GM19452 (cell line): ENCODE measurements at regions not wholly inside any gene's neighbourhood (a gene's known extent, or its start where the extent isn't known, plus 50 kb on each side); places are given as distances from the start of the nearest gene placed in this dataset.
"Not testable (repeated sequence)": the region's sequence is repeated elsewhere in the genome, so short reads cannot be mapped to it uniquely, and the experiment has no call there.

Experiments
- ATAC-seq: cut with Tn5 transposase; IDR thresholded peaks from one replicate; pipeline ENCODE4 v1.9.1; 2021; ENCODE audit not compliant: unreplicated experiment

GRCh38 chr16:79844603-79845002 is 244.1 kb upstream of the MAF start:
- no peak for ATAC-seq

- ATAC-seq, result peak; percentile 37
These were observed 243.1 kb upstream of the MAF start for GRCh38 chr16:79843631-79844043.

- ATAC-seq, result no peak
These were observed 242.6 kb upstream of the MAF start for GRCh38 chr16:79843145-79843544.

DNA sequence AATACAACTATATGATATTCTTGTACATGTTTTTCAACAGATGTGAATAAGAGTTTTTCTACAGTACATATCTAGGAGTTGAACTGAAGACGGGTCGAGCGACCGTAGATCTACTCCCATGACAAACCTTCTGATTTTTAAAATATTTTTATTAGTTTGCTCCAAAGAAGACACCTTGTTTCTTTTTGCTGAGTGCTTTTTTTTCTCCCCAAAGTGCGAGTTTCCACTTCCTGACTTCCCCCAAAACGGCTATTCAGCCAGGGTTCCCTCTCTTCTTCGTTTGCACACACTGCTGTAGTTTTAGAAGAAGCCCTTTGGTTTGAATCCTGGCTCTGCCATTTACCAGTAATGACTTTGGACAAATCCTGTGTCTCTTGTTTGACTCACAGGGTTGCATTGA is 241.7 kb upstream of the MAF start:
- no peak for ATAC-seq

GRCh38 chr16:79839466-79840341 is 239.2 kb upstream of the MAF start:
- no peak for ATAC-seq

DNA sequence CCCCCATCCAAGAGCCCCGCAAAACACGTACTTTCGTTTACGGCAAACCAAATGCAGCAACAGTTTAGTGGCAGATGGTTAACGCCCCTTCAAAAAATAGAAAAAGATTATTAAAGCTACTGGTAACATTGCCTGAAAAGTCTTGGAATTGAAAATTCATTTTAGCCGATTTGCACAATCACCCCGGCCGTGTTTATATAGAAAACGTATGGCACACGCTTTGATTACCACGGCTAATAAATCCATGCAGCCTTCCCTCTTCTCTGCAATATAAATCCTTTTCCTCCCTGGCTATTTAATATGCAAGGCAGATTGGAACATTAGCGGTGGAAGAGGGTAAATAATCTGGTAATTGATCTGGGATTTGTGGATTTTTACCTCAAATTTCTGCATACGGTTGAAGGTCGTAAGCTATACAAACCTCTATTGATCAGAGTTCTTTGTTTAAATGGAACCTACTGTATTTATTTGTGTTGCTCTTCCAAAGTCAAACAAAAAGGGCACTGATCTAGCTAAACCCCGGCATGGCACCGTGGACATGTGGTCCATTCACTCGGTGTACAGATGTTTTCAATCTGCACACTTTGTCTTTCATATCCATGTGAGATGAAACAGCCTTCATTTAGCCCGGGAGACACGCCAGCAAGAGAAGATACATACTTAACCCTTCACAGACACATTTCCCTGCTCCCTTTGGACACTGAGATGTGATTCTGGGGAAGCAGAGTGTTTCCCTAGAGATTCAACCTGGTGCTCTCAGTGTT is 238.1 kb upstream of the MAF start:
- no peak for ATAC-seq

DNA sequence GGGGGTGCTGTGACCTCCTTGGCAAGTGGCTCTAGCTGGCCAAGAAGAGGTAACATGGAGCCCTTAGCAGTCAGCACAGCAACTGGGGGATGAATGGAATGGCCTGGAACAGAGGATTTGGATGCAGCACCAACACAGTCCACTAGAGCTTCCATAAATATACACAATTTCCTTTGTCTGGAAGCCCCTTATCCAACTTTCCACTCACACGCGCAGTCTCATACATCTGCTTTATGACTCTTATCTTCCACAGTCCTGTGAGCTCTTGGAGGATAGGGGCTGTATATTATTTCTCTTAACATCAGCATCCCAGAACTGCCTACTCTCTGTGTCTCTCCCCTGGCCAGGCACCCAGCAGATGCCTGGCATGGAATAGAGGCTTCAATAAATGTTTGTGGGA is 235.6 kb upstream of the MAF start:
- no peak for ATAC-seq

GRCh38 chr16:79835194-79835593 is 234.7 kb upstream of the MAF start:
- ATAC-seq, result no peak

DNA sequence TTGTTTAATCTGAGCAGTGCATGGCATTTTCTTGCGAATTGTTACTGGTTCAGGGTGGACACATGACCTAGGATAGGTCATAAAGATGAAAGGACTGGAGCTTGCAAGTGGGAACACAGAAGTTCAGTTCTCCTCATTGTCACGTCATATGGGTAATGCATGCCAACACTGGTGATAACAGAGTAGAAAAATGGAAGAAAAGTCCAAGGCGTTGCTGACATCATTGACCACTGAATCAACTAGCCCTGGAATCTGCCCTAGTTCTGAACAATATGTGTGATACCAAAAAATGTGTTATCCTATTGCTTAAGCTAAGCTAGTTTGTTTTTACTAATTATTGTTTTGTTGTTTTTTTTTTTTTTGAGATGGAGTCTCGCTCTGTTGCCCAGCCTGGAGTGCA is 234.2 kb upstream of the MAF start:
- ATAC-seq, result no peak

GRCh38 chr16:79834003-79834402 is 233.5 kb upstream of the MAF start:
- not testable (repeated sequence) for ATAC-seq

DNA sequence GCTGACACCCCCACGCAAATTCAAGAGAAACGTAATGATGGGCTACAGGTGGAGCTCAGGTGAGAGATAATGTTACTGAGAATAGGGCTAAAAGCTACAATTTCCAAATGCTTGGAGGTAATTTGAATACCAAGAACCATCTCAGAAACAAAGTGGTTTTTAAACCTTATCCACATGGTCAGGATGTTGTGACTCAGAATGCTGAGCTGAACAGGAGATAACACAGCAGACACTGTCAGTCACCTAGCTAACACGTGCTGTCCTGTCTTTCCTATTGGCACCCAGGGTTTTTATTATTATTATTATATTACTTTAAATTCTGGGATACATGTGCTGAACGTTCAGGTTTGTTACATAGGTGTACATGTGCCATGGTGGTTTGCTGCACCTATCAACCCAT is 233.0 kb upstream of the MAF start:
- ATAC-seq, result no peak

DNA sequence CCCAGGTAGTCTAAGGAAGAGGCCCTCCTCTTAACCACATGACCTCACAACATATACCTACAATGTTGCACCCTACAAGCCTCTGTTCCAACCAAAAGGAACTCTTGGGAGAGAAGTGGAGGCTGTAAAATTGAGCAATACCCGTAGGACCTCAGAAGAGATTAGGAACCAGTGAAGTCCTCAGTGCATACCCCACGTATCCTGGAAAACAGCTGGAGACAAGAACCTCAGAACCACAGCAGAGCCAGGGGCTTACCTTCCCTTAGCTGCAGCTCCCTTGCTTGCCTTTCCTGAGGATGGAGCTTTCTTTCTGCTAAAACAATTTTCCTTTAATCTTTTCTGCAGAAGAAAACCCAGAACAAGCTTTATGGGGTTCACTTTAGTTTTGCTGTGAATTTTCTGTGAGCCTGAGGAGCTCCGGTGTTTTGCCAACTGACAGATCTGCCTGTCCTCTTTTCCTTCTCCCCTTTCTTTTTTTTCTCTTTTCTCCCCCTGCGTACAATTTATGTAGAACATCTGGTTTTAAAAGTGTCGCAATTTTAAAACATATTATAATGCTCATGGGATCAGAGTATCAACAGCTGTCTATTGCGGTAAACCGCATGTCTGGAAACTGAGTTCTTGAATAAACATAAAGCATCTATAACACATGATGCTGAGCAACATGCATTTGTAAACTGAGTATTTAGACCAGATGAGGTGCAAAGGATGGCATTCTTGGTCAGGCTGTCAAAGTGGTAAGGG is 226.4 kb upstream of the MAF start:
- no peak for ATAC-seq

DNA sequence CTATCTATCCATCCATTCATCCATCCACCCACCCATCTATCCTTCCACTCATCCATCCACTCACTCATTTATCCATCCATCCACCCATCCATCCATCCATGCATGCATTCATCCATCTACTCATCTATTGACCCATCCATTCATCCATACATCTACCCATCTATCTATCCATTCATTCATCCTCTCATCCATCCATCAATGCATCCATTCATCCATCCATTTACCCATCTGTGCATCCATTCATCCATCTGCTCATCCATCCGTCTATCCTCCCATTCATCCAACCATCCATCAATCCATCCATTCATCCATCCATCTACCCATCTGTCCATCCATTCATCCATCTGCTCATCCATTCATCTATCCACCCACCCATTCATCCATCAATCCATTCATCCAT is 224.5 kb upstream of the MAF start:
- no peak for ATAC-seq

- ATAC-seq, result no peak
These were observed 223.1 kb upstream of the MAF start for GRCh38 chr16:79823639-79824038.

- no peak for ATAC-seq
These were observed 221.4 kb upstream of the MAF start for GRCh38 chr16:79821911-79822310.

DNA sequence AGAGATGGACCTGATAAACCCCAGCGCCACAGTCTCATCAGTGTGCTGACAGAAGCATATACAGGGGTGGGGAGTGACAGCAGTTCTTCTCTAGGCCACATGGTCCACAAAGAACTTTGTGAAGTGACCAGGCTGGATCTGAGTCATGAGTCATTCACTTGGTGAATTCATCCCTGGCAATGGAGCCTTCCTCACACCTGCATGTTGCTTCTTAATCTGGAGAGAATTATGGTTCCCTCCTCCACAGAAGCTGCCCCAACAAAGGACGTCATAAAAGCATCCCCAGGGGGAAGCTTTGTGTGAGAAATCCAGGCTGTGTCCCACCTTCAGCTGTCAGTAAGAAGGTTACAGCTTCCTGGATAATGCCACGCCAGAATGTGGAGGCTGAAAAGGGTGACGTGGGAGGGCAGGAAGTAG is 215.6 kb upstream of the MAF start:
- ATAC-seq, result no peak

- no peak for ATAC-seq
These were observed 214.5 kb upstream of the MAF start for GRCh38 chr16:79815049-79815448.

- ATAC-seq, result no peak
These were observed 213.6 kb upstream of the MAF start for GRCh38 chr16:79814124-79814523.

DNA sequence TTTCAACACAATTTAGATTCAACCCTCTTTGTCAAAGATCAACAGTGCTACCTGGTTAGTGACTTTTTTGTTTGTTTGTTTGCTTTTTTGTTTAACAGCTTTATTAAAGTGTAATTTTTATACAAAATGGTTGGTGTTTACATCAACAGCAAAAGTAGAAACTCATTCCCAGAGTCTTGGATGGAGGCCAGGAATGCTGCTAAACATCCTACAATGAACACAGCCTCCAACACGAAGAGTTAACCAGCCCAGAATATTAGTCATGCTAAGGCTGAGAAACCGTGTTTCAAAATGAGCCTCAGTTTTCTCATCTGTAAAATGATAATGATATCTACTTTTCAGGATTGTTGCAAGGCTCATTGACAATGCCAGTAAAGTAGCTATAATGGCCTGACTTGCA is 211.0 kb upstream of the MAF start:
- no peak for ATAC-seq

- ATAC-seq, result no peak
These were observed 210.1 kb upstream of the MAF start for GRCh38 chr16:79810449-79811189.

DNA sequence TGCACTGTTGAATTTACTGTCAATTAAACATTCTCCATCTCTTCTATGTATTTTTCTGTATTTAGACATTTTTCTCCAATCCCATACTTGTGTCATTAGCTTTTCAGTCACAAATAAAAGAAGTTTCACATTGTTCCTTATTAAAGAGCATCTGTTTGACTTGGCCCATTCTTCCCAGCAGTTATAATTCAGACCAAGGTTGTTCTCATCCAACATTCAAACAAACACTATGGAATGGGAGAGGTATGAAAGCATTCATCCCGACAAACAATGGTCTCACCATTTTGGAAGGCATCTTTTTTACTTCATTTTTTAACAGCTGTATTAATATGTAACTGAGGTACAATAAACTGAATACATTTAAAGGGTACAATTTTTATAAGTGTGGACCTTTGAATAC is 208.8 kb upstream of the MAF start:
- ATAC-seq, result no peak
